HEK293 (cell line): ENCODE measurements at regions not wholly inside any gene's neighbourhood (a gene's known extent, or its start where the extent isn't known, plus 50 kb on each side); places are given as distances from the start of the nearest gene placed in this dataset.

ENCODE experiments used
- REST ChIP-seq: fragments of 450-650 bp; formaldehyde crosslinking; IDR thresholded peaks from 2 replicates; pipeline ENCODE4 v1.5.1; 2016; ENCODE audit warnings: missing biosample characterization, missing genetic modification characterization
- SP7 ChIP-seq: fragments of 450-650 bp; formaldehyde crosslinking; IDR thresholded peaks from 2 replicates; pipeline ENCODE4 v1.5.1; 2016; ENCODE audit warnings: missing biosample characterization, missing genetic modification characterization
- ZNF341 ChIP-seq: fragments of 450-650 bp; formaldehyde crosslinking; IDR thresholded peaks from 2 replicates; pipeline ENCODE4; 2016; ENCODE audit warnings: low read depth, missing biosample characterization, missing genetic modification characterization
- ZSCAN18 ChIP-seq: fragments of 450-650 bp; formaldehyde crosslinking; IDR thresholded peaks from 2 replicates; pipeline ENCODE4 v1.5.1; 2016; ENCODE audit warnings: missing biosample characterization, missing genetic modification characterization

GRCh38 chr18:75977081-75977480 is 518.0 kb downstream of the ZNF516 start:
- no peak for TF ChIP-seq REST (tag by site-specific recombination)
- TF ChIP-seq SP7, result no peak
- TF ChIP-seq ZSCAN18 (tag by site-specific recombination), result no peak
- no peak for TF ChIP-seq ZNF341
